Caki2 (cell line): ENCODE measurements at regions not wholly inside any gene's neighbourhood (a gene's known extent, or its start where the extent isn't known, plus 50 kb on each side); places are given as distances from the start of the nearest gene placed in this dataset.
A peak's percentile ranks its signal among the peaks of the same experiment; 100 is the strongest.
"Not testable (repeated sequence)": the region's sequence is repeated elsewhere in the genome, so short reads cannot be mapped to it uniquely, and the experiment has no call there.

ENCODE experiments used
- DNase-seq: peaks from one replicate; pipeline ENCODE4 v3.0.0-alpha.2; 2015; ENCODE audit warnings: low read depth
- in situ Hi-C: cut with HindIII; loops from 2 replicates; pipeline ENCODE4 v1.10.0; 2016; ENCODE audit warnings: low sequenced_read_pairs, low pct_unique_long_range_greater_than_20kb, mixed read lengths

DNA sequence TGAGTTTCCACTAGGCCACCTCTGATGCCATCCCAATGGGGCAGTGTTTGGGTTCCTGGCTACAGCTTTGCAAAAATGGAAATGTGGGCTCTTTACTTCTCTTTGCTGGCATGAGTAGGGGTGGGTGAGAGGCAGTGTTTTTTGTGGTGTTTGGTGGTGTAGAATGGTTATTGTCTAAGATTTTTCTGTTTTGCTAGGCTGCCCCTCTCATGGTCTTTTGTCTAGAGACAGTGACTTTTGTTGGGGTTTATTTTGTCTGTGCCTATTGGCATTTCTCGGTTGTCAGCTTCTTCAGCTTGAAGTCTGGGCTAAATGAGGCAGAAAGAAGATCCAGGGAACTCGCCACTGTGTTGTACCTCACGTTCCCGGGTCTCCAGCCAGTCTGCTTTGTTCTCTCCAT is 112.1 kb downstream of the CENPF start:
- in situ Hi-C loops, result no loop called here
- no peak for DNase-seq

DNA sequence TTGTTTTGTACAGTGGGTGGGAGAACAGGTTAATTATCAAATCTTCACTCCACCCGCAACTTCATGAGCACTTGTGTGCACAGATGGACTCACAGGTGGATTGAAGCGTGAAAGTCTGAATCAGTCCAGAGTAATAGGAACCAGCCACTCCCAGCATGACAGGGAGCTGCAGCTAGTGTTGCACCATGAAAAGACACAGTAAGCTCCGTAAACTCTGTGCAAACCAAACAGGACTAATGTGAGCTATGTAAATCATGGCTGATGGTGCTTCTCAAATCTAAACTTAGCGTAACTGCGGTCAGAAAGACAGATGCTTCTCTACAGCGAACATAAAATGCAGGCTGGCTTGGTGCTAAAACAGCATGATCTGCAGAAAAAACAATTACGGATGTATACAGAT is 114.4 kb downstream of the CENPF start:
- in situ Hi-C loops, result no loop called here
- peak; percentile 16 for DNase-seq

DNA sequence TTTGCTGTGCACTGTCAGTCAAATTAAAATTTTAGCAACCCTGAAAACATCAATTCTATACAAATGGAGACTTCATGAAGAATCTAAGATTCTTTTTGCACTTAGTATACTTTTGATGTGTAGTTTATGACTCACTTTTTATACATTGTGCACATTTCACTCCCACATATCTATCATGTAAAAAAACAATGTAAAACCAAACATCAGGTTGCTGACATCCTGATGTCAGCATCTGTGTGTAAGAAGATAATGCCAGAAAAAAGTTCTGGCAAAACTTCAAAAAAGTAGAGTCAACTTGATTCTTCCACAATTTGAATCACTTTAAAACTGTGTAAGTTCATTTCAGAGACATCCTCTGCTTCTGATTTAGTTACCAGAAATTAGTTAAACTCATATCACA is 115.7 kb downstream of the CENPF start:
- in situ Hi-C loops, result no loop called here
- no peak for DNase-seq

DNA sequence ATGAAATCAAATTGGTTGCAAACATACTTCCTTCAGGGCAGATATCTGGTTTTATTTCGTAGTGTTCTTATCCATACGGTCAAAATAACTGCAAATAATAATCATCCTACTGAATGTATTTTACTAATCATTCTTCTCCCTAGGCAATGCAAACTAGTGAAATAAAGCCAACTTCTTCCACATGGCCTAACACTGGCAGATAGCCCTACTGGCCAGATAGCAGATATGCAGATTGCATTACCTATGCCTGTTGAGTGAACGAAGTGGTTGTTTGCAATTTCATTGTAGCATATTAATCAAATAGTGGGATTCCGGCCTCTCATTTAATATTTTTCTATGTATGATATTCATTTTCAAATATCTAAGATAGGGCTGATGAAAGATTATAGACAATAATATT is 116.2 kb downstream of the CENPF start:
- in situ Hi-C loops, result no loop called here

DNA sequence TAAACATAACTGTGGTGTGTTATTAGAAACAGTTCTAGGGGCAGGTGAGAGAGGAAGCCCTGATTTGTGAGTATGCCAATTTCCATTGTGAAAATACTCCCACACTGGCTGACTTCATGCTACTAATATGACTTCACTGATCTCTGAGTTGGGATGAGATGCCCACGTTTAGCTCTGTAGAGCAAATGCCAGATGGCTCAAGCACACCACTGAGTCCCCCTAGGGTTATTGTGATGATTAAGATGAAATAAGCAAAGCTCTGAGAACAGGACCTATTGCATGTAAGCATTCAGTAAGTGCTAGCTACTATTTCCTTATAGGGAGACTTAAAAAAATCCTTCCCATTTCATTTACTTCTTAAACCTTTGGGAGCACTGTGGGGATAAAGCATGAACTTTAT is 117.6 kb downstream of the CENPF start:
- no peak for DNase-seq
- in situ Hi-C loops, result no loop called here

More for the DNA sequence above, 116.2 kb downstream of the CENPF start:
- DNase-seq, result no peak

DNA sequence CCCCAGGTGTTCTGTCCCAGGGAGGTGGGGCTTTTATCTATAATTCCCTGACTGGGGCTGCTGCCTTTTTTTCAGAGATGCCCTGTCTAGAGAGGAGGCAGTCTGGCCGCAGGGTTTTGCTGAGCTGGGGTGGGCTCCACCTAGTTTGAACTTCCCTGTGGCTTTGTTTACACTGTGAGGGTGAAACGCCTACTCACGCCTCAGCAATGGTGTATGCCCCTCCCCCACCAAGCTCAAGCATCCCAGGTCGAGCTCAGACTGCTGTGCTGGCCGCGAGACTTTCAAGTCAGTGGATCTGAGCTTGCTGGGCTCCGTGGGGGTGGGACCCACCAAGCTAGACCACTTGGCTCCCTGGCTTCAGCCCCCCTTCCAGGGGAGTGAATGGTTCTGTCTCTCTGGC is 124.3 kb downstream of the CENPF start:
- no peak for DNase-seq
- in situ Hi-C loops, result no loop called here

DNA sequence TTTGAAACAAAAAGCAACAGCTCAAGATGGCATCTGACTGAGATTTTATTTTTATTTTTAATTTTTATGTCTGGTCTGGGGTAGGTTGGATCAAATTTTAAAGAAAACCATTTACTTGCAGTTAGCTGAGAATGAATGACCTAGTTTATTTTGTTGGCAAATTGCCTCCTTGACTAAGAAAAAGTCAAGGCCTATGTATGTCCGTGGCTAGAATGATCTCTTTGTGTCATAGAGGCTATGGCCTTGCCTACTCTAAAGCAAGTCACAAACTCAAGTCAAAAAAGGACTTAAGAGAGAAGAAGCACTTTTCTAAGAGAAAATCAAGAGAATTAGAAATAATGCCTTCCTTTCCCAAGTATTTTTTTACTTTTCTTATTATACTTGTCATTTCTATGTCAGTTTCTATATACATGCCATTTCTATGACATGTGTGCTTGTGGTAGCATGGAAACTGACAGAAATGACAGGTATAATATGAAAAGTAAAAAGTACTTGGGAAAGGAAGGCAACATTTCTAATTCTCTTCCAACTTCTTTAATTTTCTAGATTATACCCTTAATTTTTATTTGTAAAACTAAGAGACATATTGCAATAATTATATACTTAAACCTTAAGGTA is 136.7 kb downstream of the CENPF start:
- in situ Hi-C loops, result no loop called here

DNA sequence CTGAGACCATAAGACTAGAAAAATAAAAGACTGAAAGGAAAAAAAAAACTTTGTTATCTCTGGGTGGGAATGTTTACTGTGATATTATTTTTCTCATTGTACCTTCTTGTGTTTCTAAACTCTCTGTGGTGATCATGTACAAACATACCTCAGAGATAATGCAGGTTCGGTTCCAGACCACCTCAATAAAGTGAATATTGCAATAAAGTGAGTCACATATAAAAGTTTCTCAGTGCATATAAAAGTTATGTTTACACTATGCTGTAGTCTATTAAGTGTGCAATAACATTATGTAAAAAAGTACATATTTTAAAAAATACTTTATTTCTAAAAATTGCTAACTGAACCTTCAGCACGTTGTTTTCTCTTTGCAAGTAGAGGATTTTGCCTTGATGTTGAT is 137.5 kb downstream of the CENPF start:
- no peak for DNase-seq
- in situ Hi-C loops, result no loop called here

More for the DNA sequence above, 136.7 kb downstream of the CENPF start:
- DNase-seq, result no peak

DNA sequence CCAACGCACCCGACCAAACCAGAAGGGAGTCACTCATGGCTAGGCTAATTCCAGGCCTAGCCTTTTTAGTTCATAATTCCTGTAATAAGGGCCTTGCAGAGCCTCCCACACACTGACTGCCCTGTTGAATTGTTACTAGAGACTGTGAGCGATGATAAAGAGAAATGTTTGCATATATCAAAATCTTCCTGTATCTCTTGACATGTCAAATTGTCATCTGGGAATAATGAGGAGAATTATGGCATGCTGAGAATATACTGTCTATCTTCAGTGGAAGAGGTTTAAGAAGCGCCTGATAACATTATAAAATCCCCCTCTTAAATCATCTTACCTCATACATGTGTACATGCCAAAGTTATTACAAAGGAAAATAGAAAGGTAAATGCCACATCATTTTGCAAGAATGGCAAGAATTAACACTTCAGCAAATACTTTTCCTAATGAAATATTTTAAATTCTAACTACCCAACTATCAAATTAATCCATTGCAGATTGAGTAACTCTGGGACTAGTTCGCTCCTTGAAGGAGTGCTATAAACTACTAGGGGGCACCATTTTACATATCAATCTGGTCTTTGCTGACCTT is 144.1 kb downstream of the CENPF start:
- in situ Hi-C loops, result no loop called here
- DNase-seq, result peak; percentile 4

DNA sequence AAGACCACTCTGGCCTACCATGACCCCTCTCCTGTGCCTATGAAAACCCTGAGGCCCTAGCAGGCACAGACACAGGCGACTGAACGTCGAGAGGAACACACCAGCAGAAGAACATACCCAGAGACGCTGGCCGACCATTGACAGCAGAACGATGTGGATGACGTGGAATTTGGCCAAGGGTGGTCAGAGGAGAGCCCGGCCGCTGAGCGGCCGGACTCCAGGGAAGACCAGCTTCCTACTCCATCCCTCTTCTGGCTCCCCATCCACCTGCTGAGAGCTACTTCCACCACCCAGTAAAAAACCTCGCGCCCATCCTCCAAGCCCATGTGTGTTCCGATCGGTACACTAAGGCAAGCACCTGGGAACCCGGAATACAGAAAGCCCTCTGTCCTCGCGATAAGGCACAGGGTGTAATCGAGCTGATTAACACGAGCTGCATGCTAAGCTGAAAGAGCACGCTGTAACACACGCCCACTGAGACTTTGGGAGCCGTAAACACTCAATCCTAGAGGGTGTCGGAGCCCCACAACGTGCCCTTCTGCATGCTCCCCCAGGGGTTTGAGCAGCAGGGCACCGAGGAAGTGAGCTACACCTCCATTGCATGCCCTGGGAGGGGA is 150.3 kb downstream of the CENPF start:
- in situ Hi-C loops, result no loop called here

DNA sequence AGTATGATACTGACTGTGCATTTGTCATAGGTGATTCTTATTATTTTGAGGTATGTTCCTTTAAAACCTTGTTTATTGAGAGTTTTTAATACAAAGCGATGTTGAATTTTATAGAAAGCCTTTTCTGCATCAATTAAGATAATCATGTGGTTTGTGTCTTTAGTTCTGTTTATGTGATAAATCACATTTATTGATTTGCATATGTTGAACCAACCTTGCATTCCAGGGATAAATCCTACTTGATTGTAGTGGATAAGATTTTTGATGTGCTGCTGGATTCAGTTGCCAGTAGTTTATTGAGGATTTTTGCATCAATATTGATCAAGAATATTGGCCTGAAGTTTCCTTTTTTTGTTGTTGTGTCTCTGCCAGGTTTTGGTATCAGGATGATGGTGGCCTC is 158.0 kb downstream of the CENPF start:
- DNase-seq, result no peak
- in situ Hi-C loops, result no loop called here

More for the DNA sequence above, 150.3 kb downstream of the CENPF start:
- DNase-seq, result no peak

DNA sequence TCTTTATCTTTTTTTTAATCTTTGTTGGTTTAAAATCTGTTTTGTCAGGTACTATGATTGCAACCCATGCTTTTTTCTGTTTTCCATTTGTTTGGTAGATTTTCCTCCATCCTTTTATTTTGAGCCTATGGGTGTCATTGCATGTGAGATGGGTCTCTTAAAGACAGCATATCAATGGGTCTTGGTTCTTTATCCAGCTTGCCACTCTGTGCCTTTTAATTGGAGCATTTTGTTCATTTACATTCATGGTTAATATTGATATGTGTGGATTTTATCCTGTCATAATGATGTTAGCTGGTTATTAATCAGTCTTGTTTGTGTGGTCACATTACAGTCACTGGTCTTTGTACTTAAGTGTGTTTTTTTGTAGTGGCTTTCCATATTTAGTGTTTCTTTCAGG is 159.9 kb downstream of the CENPF start:
- in situ Hi-C loops, result no loop called here
- no peak for DNase-seq

DNA sequence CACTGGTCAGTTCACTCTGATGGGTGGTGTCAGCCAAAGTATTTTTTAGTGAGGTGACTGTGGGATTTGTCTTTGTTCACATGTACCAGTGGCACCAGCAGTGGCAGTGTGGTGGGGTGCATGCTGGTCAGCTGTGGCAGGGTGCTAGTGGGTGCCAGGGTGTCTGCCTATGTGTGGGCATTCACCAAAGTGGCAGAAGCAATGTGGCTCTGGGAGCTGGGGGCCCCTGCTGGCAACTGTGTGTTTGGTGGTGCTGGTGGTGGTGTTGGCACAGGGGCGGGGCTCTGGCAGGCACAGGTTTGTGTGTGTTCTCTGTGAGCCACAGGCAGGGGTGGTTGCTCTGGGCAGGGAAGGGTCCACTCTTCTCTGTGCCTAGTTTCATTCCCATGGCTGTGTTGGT is 161.5 kb downstream of the CENPF start:
- in situ Hi-C loops, result no loop called here
- DNase-seq, result no peak

DNA sequence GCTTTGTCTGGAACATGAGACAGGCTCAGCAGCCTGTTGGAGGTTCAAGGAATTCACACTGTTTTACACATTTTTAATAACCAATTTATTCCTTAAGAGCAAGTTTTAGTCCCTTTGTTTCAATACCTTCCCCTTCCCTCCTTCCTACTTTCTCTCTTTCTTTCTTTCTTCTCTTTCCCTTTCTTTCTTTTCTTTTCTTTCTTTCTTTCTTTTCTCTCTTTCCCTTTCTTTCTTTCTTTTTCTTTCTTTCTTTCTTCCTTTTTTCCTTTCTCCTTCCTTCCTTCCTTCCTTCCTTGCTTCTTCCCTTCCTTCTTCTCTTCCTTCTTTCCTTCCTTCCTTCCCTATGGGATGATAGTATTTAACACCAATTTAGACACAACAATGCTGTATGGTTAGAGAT is 164.2 kb downstream of the CENPF start:
- in situ Hi-C loops, result no loop called here
- no peak for DNase-seq

DNA sequence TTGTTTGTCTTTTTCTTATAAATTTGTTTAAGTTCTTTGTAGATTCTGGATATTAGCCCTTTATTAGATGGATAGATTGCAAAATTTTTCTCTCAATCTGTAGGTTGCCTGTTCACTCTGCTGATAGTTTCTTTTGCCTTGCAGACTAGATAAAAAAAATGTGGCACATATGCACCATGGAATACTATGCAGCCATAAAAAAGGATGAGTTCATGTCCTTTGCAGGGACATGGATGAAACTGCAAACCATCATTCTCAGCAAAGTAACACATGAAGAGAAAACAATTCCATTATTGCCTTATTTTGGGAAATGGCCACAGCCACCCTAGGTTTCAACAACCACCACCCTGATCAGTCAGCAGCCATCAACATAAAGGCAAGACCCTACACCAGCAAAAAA is 166.7 kb downstream of the CENPF start:
- DNase-seq, in situ Hi-C loops: not testable (repeated sequence)

DNA sequence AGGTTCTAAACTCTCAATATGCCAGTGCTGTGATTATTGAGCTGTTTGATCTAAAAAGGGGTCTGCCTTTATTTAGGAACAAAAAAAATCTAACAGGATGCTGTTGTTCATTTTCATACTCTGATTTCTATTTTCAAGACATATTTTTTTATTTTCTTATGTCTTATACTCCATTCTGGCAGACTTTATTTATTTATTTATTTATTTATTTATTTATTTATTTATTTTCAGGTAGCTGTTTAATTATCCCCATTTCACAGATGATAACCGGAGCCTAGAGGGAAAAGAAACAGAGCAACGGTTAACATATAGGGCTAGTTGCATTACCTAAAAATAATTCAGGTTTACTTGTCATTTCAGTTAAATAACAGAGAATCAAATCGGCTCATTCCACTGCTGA is 174.4 kb downstream of the CENPF start:
- no peak for DNase-seq
- in situ Hi-C loops, result no loop called here

DNA sequence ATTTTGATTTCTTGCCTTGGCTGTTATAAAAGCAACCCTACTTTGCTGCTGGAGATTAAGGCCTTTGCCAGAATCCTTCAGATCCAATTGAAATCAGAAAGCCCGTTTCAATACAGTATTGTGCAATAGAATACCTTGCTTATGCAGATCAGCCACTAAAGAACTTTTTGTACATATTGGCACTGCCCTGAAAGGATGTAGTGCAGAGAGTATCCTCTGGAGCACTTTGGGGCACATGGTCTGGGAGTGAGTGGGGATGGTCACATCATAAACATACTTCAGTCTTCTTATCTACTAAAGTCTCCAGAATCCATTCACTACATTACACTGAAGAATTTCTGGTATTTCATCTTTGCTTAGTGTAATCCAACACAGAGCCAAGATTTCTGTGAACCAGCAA is 189.0 kb downstream of the CENPF start:
- no peak for DNase-seq
- in situ Hi-C loops, result no loop called here

DNA sequence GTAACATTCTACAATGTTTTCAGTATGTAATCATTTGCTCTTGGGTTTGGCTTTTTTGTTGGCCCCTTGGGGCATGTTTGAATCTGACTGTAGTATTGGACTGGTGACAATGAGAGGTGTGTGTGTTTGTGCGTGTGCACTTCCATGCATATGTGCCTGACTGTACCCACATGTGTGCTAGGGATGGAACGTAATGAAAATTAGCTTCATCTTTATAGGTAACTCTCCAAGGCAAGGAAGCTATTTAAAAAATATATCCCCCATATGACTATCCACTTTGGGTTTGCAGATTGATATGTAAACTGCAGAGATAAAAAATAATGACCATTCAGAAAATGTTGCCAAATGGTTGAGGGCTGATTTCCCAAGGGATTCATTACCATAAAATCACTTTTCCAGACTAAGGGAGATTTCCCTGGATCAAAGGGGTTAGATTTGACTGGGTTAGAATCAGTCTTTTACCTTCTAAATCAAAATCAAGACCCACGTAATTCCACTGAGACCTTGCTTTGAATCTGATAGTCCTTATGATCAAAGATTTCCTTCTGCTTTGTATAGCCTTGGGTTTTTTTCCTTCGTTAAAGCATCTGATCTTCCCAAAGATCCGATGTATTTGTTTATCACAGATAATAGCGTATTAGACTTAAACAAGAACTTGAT is 189.7 kb downstream of the CENPF start:
- no peak for DNase-seq
- in situ Hi-C loops, result no loop called here

DNA sequence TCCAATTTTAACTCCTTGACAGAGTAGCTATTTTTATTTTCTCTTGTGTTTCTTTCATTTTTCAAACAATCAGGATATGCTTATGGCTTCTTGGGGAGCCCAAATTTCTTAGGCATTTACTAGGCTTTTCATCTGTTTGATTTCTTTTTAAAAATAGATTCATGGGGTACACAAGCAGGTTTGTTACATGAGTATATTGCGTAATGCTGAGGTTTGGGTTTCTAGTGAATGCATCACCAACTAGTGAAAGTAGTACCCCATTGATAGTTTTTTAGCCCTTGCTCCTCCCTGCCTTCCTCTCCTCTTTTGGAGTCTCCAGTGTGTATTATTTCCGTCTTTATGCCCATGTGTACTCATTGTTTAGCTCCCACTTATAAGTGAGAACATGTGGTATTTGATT is 190.7 kb downstream of the CENPF start:
- no peak for DNase-seq
- in situ Hi-C loops, result no loop called here

DNA sequence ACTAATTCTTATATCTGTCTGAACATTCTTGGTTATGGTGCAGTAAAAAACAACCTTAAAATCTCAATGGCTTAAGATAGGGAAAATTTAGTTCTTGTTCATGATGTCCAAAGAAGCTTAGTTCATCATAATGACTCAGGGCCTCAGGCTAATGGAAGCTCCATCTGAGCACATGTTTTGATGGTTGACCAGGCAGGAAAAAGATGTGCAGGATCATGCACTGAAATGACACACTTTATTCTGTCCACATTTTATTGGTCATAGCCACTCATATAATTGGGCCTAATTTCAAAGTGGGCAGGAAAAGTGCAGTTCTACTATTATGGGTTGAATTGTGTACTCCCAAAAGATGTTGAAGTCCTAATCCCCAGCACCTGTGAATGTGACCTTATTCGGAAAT is 198.2 kb downstream of the CENPF start:
- DNase-seq, result no peak
- in situ Hi-C loops, result no loop called here
